ENCODE measurements at regions not wholly inside any gene's neighbourhood (a gene's known extent, or its start where the extent isn't known, plus 50 kb on each side); places are given as distances from the start of the nearest gene placed in this dataset.
A peak's percentile ranks its signal among the peaks of the same experiment; 100 is the strongest.
"Not testable (repeated sequence)": the region's sequence is repeated elsewhere in the genome, so short reads cannot be mapped to it uniquely, and the experiment has no call there.

- DNase-seq: no peak
- Mint-ChIP-seq H3K27me3 (no peaks in the 10 kb centered on the region), H3K9me3 (peaks cover 0 to 14% (median 9%) of the 10 kb centered on the region in 7 donors), H3K36me3 (peaks cover 0 to 4% of the 10 kb centered on the region in 2 donors), H3K27ac (no peak overlapping the region), H3K4me3 (no peak overlapping the region), H3K4me1 (no peaks in the 10 kb centered on the region)
- no peak for ATAC-seq (ENCODE audit: low read depth in 2 of 2)
These were observed 158.1 kb upstream of the ARG1 start for GRCh38 chr6:131414956-131415355.

- Mint-ChIP-seq H3K36me3 (no peaks in the 10 kb centered on the region), H3K4me1 (no peaks in the 10 kb centered on the region), H3K27me3 (peaks cover 0 to 9% (median 0%) of the 10 kb centered on the region in 3 donors), H3K9me3 (peaks cover 0 to 5% (median 0%) of the 10 kb centered on the region in 7 donors), H3K4me3 (no peak overlapping the region), H3K27ac (no peak overlapping the region)
- no peak for DNase-seq
- no peak for ATAC-seq (ENCODE audit: low read depth in 2 of 2)
These were observed 154.6 kb upstream of the ARG1 start for GRCh38 chr6:131418441-131418840.

GRCh38 chr6:131419702-131420101 is 153.3 kb upstream of the ARG1 start:
- no peak overlapping the region for H3K4me3 Mint-ChIP-seq
- no peaks in the 10 kb centered on the region for H3K36me3 Mint-ChIP-seq
- H3K4me1 Mint-ChIP-seq: no peaks in the 10 kb centered on the region
- H3K27me3 Mint-ChIP-seq: peaks cover 0 to 9% (median 0%) of the 10 kb centered on the region in 3 donors
- H3K9me3 Mint-ChIP-seq: peaks cover 0 to 5% (median 0%) of the 10 kb centered on the region in 7 donors
- ATAC-seq (ENCODE audit: low read depth in 2 of 2): no peak
- DNase-seq: no peak
- H3K27ac Mint-ChIP-seq: no peak overlapping the region

- no peak for ATAC-seq (ENCODE audit: low read depth in 2 of 2)
- Mint-ChIP-seq H3K4me3 (no peak overlapping the region), H3K27ac (no peak overlapping the region), H3K27me3 (peaks cover 0 to 9% (median 0%) of the 10 kb centered on the region in 3 donors), H3K36me3 (no peaks in the 10 kb centered on the region), H3K4me1 (peaks cover 0 to 5% (median 0%) of the 10 kb centered on the region in 3 donors), H3K9me3 (peaks cover 0 to 5% (median 0%) of the 10 kb centered on the region in 7 donors)
- no peak for DNase-seq
These were observed 149.0 kb upstream of the ARG1 start for GRCh38 chr6:131424016-131424415.

- H3K36me3 Mint-ChIP-seq: no peaks in the 10 kb centered on the region
- DNase-seq (no peak), ATAC-seq (ENCODE audit: low read depth in 2 of 2) (no peak)
- H3K27me3 Mint-ChIP-seq: peaks cover 0 to 9% (median 0%) of the 10 kb centered on the region in 3 donors
- H3K9me3 Mint-ChIP-seq: peaks cover 0 to 5% (median 0%) of the 10 kb centered on the region in 7 donors
- peaks cover 0 to 5% (median 0%) of the 10 kb centered on the region in 3 donors for H3K4me1 Mint-ChIP-seq
- no peak overlapping the region for H3K4me3 Mint-ChIP-seq
- H3K27ac Mint-ChIP-seq: no peak overlapping the region
These were observed 148.6 kb upstream of the ARG1 start for GRCh38 chr6:131424475-131424874.

GRCh38 chr6:131427434-131428058 is 145.5 kb upstream of the ARG1 start:
- no peak for DNase-seq
- Mint-ChIP-seq H3K27me3 (peaks cover 0 to 4% (median 0%) of the 10 kb centered on the region in 3 donors), H3K9me3 (peaks cover 0 to 5% (median 0%) of the 10 kb centered on the region in 7 donors), H3K36me3 (no peaks in the 10 kb centered on the region), H3K4me3 (no peak overlapping the region), H3K4me1 (peaks cover 0 to 5% (median 0%) of the 10 kb centered on the region in 3 donors), H3K27ac (no peak overlapping the region)
- ATAC-seq (ENCODE audit: low read depth in 2 of 2): no peak

- H3K27me3 Mint-ChIP-seq: peaks cover 0 to 8% (median 0%) of the 10 kb centered on the region in 3 donors
- H3K4me3 Mint-ChIP-seq: no peak overlapping the region
- H3K27ac Mint-ChIP-seq: peak overlapping the region in 1 of 6 donors; percentile 72
- DNase-seq: no peak
- H3K36me3 Mint-ChIP-seq: peaks cover 0 to 6% of the 10 kb centered on the region in 2 donors
- peaks cover 5 to 18% (median 7%) of the 10 kb centered on the region in 7 donors for H3K9me3 Mint-ChIP-seq
- H3K4me1 Mint-ChIP-seq: peaks cover 0 to 5% (median 0%) of the 10 kb centered on the region in 3 donors
- no peak for ATAC-seq (ENCODE audit: low read depth in 2 of 2)
These were observed 142.5 kb upstream of the ARG1 start for GRCh38 chr6:131430531-131430930.

- peaks cover 0 to 6% of the 10 kb centered on the region in 2 donors for H3K36me3 Mint-ChIP-seq
- no peak overlapping the region for H3K27ac Mint-ChIP-seq
- DNase-seq (no peak), ATAC-seq (ENCODE audit: low read depth in 2 of 2) (no peak)
- H3K27me3 Mint-ChIP-seq: peaks cover 0 to 8% (median 0%) of the 10 kb centered on the region in 3 donors
- H3K4me1 Mint-ChIP-seq: peaks cover 0 to 7% (median 2%) of the 10 kb centered on the region in 3 donors
- no peak overlapping the region for H3K4me3 Mint-ChIP-seq
- peaks cover 5 to 25% (median 10%) of the 10 kb centered on the region in 7 donors for H3K9me3 Mint-ChIP-seq
These were observed 141.3 kb upstream of the ARG1 start for GRCh38 chr6:131431718-131432117.

GRCh38 chr6:131433927-131434326 is 139.1 kb upstream of the ARG1 start:
- DNase-seq (no peak), ATAC-seq (ENCODE audit: low read depth in 2 of 2) (no peak)
- Mint-ChIP-seq H3K27me3 (peaks cover 0 to 8% (median 0%) of the 10 kb centered on the region in 3 donors), H3K4me3 (no peak overlapping the region), H3K27ac (no peak overlapping the region), H3K36me3 (peaks cover 0 to 6% of the 10 kb centered on the region in 2 donors), H3K9me3 (peaks cover 5 to 23% (median 10%) of the 10 kb centered on the region in 7 donors), H3K4me1 (peaks cover 0 to 14% (median 2%) of the 10 kb centered on the region in 3 donors)

- no peak overlapping the region for H3K4me3 Mint-ChIP-seq
- H3K27me3 Mint-ChIP-seq: peaks cover 0 to 8% (median 0%) of the 10 kb centered on the region in 3 donors
- H3K36me3 Mint-ChIP-seq: peaks cover 0 to 6% of the 10 kb centered on the region in 2 donors
- no peak for DNase-seq
- peaks cover 5 to 23% (median 13%) of the 10 kb centered on the region in 7 donors for H3K9me3 Mint-ChIP-seq
- no peak for ATAC-seq (ENCODE audit: low read depth in 2 of 2)
- peak overlapping the region in 1 of 6 donors; percentile 16 for H3K27ac Mint-ChIP-seq
- H3K4me1 Mint-ChIP-seq: peaks cover 0 to 14% (median 2%) of the 10 kb centered on the region in 3 donors
These were observed 136.7 kb upstream of the ARG1 start for GRCh38 chr6:131436358-131436757.

GRCh38 chr6:131443014-131443413 is 130.0 kb upstream of the ARG1 start:
- no peak overlapping the region for H3K4me3 Mint-ChIP-seq
- no peaks in the 10 kb centered on the region for H3K27me3 Mint-ChIP-seq
- no peak for DNase-seq
- H3K4me1 Mint-ChIP-seq: peaks cover 0 to 7% (median 0%) of the 10 kb centered on the region in 3 donors
- H3K36me3 Mint-ChIP-seq: no peaks in the 10 kb centered on the region
- ATAC-seq (ENCODE audit: low read depth in 2 of 2): no peak
- H3K9me3 Mint-ChIP-seq: peaks cover 0 to 6% (median 2%) of the 10 kb centered on the region in 7 donors
- H3K27ac Mint-ChIP-seq: no peak overlapping the region

- H3K4me1 Mint-ChIP-seq: peaks cover 0 to 7% (median 0%) of the 10 kb centered on the region in 3 donors
These were observed 129.5 kb upstream of the ARG1 start for GRCh38 chr6:131443514-131443913.

GRCh38 chr6:131445356-131445755 is 127.7 kb upstream of the ARG1 start:
- not testable (repeated sequence) for H3K27ac Mint-ChIP-seq; H3K36me3 Mint-ChIP-seq; ATAC-seq (ENCODE audit: low read depth in 2 of 2); H3K4me3 Mint-ChIP-seq; H3K9me3 Mint-ChIP-seq; DNase-seq; H3K4me1 Mint-ChIP-seq; H3K27me3 Mint-ChIP-seq

More at GRCh38 chr6:131443514-131443913, 129.5 kb upstream of the ARG1 start:
- Mint-ChIP-seq H3K27me3 (no peaks in the 10 kb centered on the region), H3K36me3 (no peaks in the 10 kb centered on the region), H3K4me3 (no peak overlapping the region), H3K9me3 (peaks cover 0 to 4% (median under 1%) of the 10 kb centered on the region in 7 donors), H3K27ac (peak overlapping the region in 1 of 6 donors; percentile 36)
- no peak for DNase-seq
- ATAC-seq (ENCODE audit: low read depth in 2 of 2): no peak

GRCh38 chr6:131450861-131451260 is 122.2 kb upstream of the ARG1 start:
- H3K4me3 Mint-ChIP-seq: no peak overlapping the region

More at GRCh38 chr6:131450861-131451260, 122.2 kb upstream of the ARG1 start:
- no peak for ATAC-seq (ENCODE audit: low read depth in 2 of 2)
- Mint-ChIP-seq H3K4me1 (peaks cover 0 to 4% (median 0%) of the 10 kb centered on the region in 3 donors), H3K36me3 (peaks cover 0 to 5% of the 10 kb centered on the region in 2 donors), H3K9me3 (peaks cover 0 to 2% (median 0%) of the 10 kb centered on the region in 7 donors), H3K27ac (no peak overlapping the region), H3K27me3 (peaks cover 0 to 4% (median 0%) of the 10 kb centered on the region in 3 donors)
- DNase-seq: no peak
